ENCODE measurements at regions not wholly inside any gene's neighbourhood (a gene's known extent, or its start where the extent isn't known, plus 50 kb on each side); places are given as distances from the start of the nearest gene placed in this dataset.

GRCh38 chr10:78907551-78908211 lies 161.1 kb upstream of the ZMIZ1 start:
- peak overlapping the region; percentile 40; the same call in 1 of the 2 replicates for H3K9ac ChIP-seq (ENCODE audit: low read depth, low read length)
- H3K36me3 ChIP-seq (ENCODE audit: insufficient read depth, low read length), result no peaks in the 10 kb centered on the region
- no peaks in the 10 kb centered on the region for H3K9me3 ChIP-seq (ENCODE audit: insufficient read depth, low read depth, low read length)
- H3K27me3 ChIP-seq (ENCODE audit: insufficient read depth, low read length), result peaks cover 8% of the 10 kb centered on the region
- H3K27ac ChIP-seq (ENCODE audit: low read depth, low read length), result no peak overlapping the region
- WGBS, result 82% methylated on average over 11 of the region's 11 CpGs
- H3K4me1 ChIP-seq (ENCODE audit: insufficient read depth, low read length), result peaks cover 5% of the 10 kb centered on the region
- H3K4me3 ChIP-seq (ENCODE audit: low read length), result no peak overlapping the region

GRCh38 chr10:78909221-78909620 lies 159.5 kb upstream of the ZMIZ1 start:
- Histone ChIP-seq H3K9ac (ENCODE audit: low read depth, low read length) (no peak overlapping the region), H3K4me3 (ENCODE audit: low read length) (no peak overlapping the region), H3K36me3 (ENCODE audit: insufficient read depth, low read length) (no peaks in the 10 kb centered on the region), H3K4me1 (ENCODE audit: insufficient read depth, low read length) (peaks cover 18% of the 10 kb centered on the region), H3K27ac (ENCODE audit: low read depth, low read length) (no peak overlapping the region), H3K27me3 (ENCODE audit: insufficient read depth, low read length) (peaks cover 14% of the 10 kb centered on the region), H3K9me3 (ENCODE audit: insufficient read depth, low read depth, low read length) (no peaks in the 10 kb centered on the region)
- 72% methylated on average over 6 of the region's 6 CpGs for WGBS

GRCh38 chr10:78910021-78910420 lies 158.7 kb upstream of the ZMIZ1 start:
- H3K27me3 ChIP-seq (ENCODE audit: insufficient read depth, low read length), result peaks cover 19% of the 10 kb centered on the region

GRCh38 chr10:78910476-78910875 lies 158.3 kb upstream of the ZMIZ1 start:
- no peak overlapping the region for H3K27ac ChIP-seq (ENCODE audit: low read depth, low read length)
- H3K4me1 ChIP-seq (ENCODE audit: insufficient read depth, low read length), result peaks cover 25% of the 10 kb centered on the region
- H3K9me3 ChIP-seq (ENCODE audit: insufficient read depth, low read depth, low read length), result no peaks in the 10 kb centered on the region
- H3K36me3 ChIP-seq (ENCODE audit: insufficient read depth, low read length), result no peaks in the 10 kb centered on the region
- no peak overlapping the region for H3K4me3 ChIP-seq (ENCODE audit: low read length)
- H3K27me3 ChIP-seq (ENCODE audit: insufficient read depth, low read length), result peaks cover 19% of the 10 kb centered on the region
- WGBS, result 95% methylated on average over 2 of the region's 2 CpGs
- no peak overlapping the region for H3K9ac ChIP-seq (ENCODE audit: low read depth, low read length)

More at GRCh38 chr10:78910021-78910420, 158.7 kb upstream of the ZMIZ1 start:
- Histone ChIP-seq H3K4me3 (ENCODE audit: low read length) (no peak overlapping the region), H3K9ac (ENCODE audit: low read depth, low read length) (no peak overlapping the region), H3K9me3 (ENCODE audit: insufficient read depth, low read depth, low read length) (no peaks in the 10 kb centered on the region), H3K36me3 (ENCODE audit: insufficient read depth, low read length) (no peaks in the 10 kb centered on the region), H3K4me1 (ENCODE audit: insufficient read depth, low read length) (peaks cover 25% of the 10 kb centered on the region), H3K27ac (ENCODE audit: low read depth, low read length) (no peak overlapping the region)
- 95% methylated on average over 3 of the region's 3 CpGs for WGBS

- peaks cover 19% of the 10 kb centered on the region for H3K27me3 ChIP-seq (ENCODE audit: insufficient read depth, low read length)
- no peak overlapping the region for H3K27ac ChIP-seq (ENCODE audit: low read depth, low read length)
- H3K9me3 ChIP-seq (ENCODE audit: insufficient read depth, low read depth, low read length), result no peaks in the 10 kb centered on the region
- H3K4me1 ChIP-seq (ENCODE audit: insufficient read depth, low read length), result peaks cover 26% of the 10 kb centered on the region
- no peak overlapping the region for H3K4me3 ChIP-seq (ENCODE audit: low read length)
- no peak overlapping the region for H3K9ac ChIP-seq (ENCODE audit: low read depth, low read length)
- no peaks in the 10 kb centered on the region for H3K36me3 ChIP-seq (ENCODE audit: insufficient read depth, low read length)
- WGBS, result 94% methylated on average over 7 of the region's 7 CpGs
Observed at GRCh38 chr10:78910886-78911285, 157.9 kb upstream of the ZMIZ1 start.

- Histone ChIP-seq H3K36me3 (ENCODE audit: insufficient read depth, low read length) (no peaks in the 10 kb centered on the region), H3K27me3 (ENCODE audit: insufficient read depth, low read length) (peaks cover 19% of the 10 kb centered on the region), H3K9ac (ENCODE audit: low read depth, low read length) (no peak overlapping the region), H3K9me3 (ENCODE audit: insufficient read depth, low read depth, low read length) (no peaks in the 10 kb centered on the region), H3K4me1 (ENCODE audit: insufficient read depth, low read length) (peaks cover 31% of the 10 kb centered on the region), H3K4me3 (ENCODE audit: low read length) (no peak overlapping the region), H3K27ac (ENCODE audit: low read depth, low read length) (no peak overlapping the region)
- 93% methylated on average over 10 of the region's 10 CpGs for WGBS
Observed at GRCh38 chr10:78911533-78912340, 157.0 kb upstream of the ZMIZ1 start.

GRCh38 chr10:78912361-78913218 lies 156.2 kb upstream of the ZMIZ1 start:
- WGBS, result 76% methylated on average over 11 of the region's 11 CpGs
- H3K9ac ChIP-seq (ENCODE audit: low read depth, low read length), result no peak overlapping the region

GRCh38 chr10:78913219-78914059 lies 155.3 kb upstream of the ZMIZ1 start:
- peak overlapping the region; percentile 57; the same call in 1 of the 2 replicates for H3K27ac ChIP-seq (ENCODE audit: low read depth, low read length)
- WGBS, result 13% methylated on average over 24 of the region's 28 CpGs
- H3K9ac ChIP-seq (ENCODE audit: low read depth, low read length), result no peak overlapping the region
- H3K36me3 ChIP-seq (ENCODE audit: insufficient read depth, low read length), result no peaks in the 10 kb centered on the region
- peaks cover 38% of the 10 kb centered on the region for H3K4me1 ChIP-seq (ENCODE audit: insufficient read depth, low read length)
- H3K27me3 ChIP-seq (ENCODE audit: insufficient read depth, low read length), result peaks cover 19% of the 10 kb centered on the region
- peak overlapping the region; percentile 3; the same call in 1 of the 2 replicates for H3K4me3 ChIP-seq (ENCODE audit: low read length)
- H3K9me3 ChIP-seq (ENCODE audit: insufficient read depth, low read depth, low read length), result no peaks in the 10 kb centered on the region

More at GRCh38 chr10:78912361-78913218, 156.2 kb upstream of the ZMIZ1 start:
- Histone ChIP-seq H3K4me1 (ENCODE audit: insufficient read depth, low read length) (peaks cover 38% of the 10 kb centered on the region), H3K27me3 (ENCODE audit: insufficient read depth, low read length) (peaks cover 19% of the 10 kb centered on the region), H3K4me3 (ENCODE audit: low read length) (no peak overlapping the region), H3K36me3 (ENCODE audit: insufficient read depth, low read length) (no peaks in the 10 kb centered on the region), H3K9me3 (ENCODE audit: insufficient read depth, low read depth, low read length) (no peaks in the 10 kb centered on the region), H3K27ac (ENCODE audit: low read depth, low read length) (no peak overlapping the region)

- WGBS, result 36% methylated on average over 10 of the region's 10 CpGs
- Histone ChIP-seq H3K4me1 (ENCODE audit: insufficient read depth, low read length) (peaks cover 38% of the 10 kb centered on the region), H3K4me3 (ENCODE audit: low read length) (peak overlapping the region; percentile 3; the same call in 1 of the 2 replicates), H3K27ac (ENCODE audit: low read depth, low read length) (peak overlapping the region; percentile 57; the same call in 1 of the 2 replicates), H3K9ac (ENCODE audit: low read depth, low read length) (no peak overlapping the region), H3K36me3 (ENCODE audit: insufficient read depth, low read length) (no peaks in the 10 kb centered on the region), H3K9me3 (ENCODE audit: insufficient read depth, low read depth, low read length) (no peaks in the 10 kb centered on the region), H3K27me3 (ENCODE audit: insufficient read depth, low read length) (peaks cover 19% of the 10 kb centered on the region)
Observed at GRCh38 chr10:78914060-78914378, 154.7 kb upstream of the ZMIZ1 start.

- WGBS, result 77% methylated on average over 4 of the region's 9 CpGs
- Histone ChIP-seq H3K9me3 (ENCODE audit: insufficient read depth, low read depth, low read length) (no peaks in the 10 kb centered on the region), H3K36me3 (ENCODE audit: insufficient read depth, low read length) (no peaks in the 10 kb centered on the region), H3K9ac (ENCODE audit: low read depth, low read length) (no peak overlapping the region), H3K27me3 (ENCODE audit: insufficient read depth, low read length) (peaks cover 19% of the 10 kb centered on the region), H3K4me3 (ENCODE audit: low read length) (no peak overlapping the region), H3K27ac (ENCODE audit: low read depth, low read length) (peak overlapping the region; percentile 57; the same call in 1 of the 2 replicates), H3K4me1 (ENCODE audit: insufficient read depth, low read length) (peaks cover 38% of the 10 kb centered on the region)
Observed at GRCh38 chr10:78914502-78915189, 154.1 kb upstream of the ZMIZ1 start.

Measured in HUES64 (cell line).